ENCODE measurements at regions not wholly inside any gene's neighbourhood (a gene's known extent, or its start where the extent isn't known, plus 50 kb on each side); places are given as distances from the start of the nearest gene placed in this dataset.

DNA sequence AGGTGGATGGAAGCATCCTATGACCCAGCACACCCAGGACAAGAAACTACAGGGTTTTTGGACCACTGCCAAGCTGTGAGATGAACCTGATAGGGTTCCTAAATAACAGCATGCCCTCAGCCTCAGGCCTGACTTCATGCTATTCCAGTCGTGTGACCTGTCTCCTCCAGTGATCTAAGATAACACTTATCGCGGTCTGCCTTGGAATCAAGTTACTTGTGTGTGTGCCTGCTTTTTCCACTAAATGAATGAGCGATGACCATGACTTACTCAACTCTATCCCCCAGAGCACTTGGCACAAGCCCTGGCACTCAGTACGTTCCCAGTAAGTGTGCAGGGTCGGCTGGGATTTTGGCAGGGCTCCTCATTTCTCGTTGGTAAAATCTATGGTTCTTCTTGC is 172.7 kb upstream of the TP63 start:
- in situ Hi-C loops (cut with MboI) (no loop called here), intact Hi-C loops (cut with micrococcal nuclease) (no loop called here)
- FAIRE-seq = no peak
- no peak for ATAC-seq
- Histone ChIP-seq H3K9me1 (ENCODE audit: control insufficient read depth, insufficient read depth, low read length) (no peaks in the 10 kb centered on the region), H2AFZ (ENCODE audit: low read depth, low read length) (no peak overlapping the region), H3K36me3 (ENCODE audit: control insufficient read depth, insufficient read depth, low read length) (no peaks in the 10 kb centered on the region), H3K27me3 (ENCODE audit: control insufficient read depth in 2 of 2, insufficient read depth in 2 of 2, low read length in 2 of 2) (no peaks in the 10 kb centered on the region), H3K27ac (ENCODE audit: extremely low read depth, low read depth, low read length) (no peak overlapping the region), H3K79me2 (ENCODE audit: control insufficient read depth, insufficient read depth, low read length) (no peaks in the 10 kb centered on the region), H3K4me3 (no peak overlapping the region), H3K4me2 (ENCODE audit: insufficient read depth, low read length) (no peak overlapping the region), H3K9me3 (replicated peaks; ENCODE audit: control insufficient read depth, insufficient read depth, low read depth, low read length) (no peaks in the 10 kb centered on the region), H3K9ac (ENCODE audit: insufficient read depth in 1 of 2, low read depth in 2 of 2, low read length in 2 of 2) (no peak overlapping the region), H3K4me1 (replicated peaks in 1 of 2; ENCODE audit: control insufficient read depth in 2 of 2, insufficient read depth in 2 of 2, low read length in 2 of 2) (no peaks in the 10 kb centered on the region), H4K20me1 (replicated peaks; ENCODE audit: control insufficient read depth, insufficient read depth, low read length) (no peaks in the 10 kb centered on the region)
- 0% methylated on average over 7 of the region's 7 CpGs for WGBS (ENCODE audit: insufficient coverage, low coverage, missing lambda C conversion rate)
- ChIA-PET POLR2A (no interaction called here), CTCF (ENCODE audit: low intra/inter-chr PET ratio) (no interaction called here)
- TF ChIP-seq BACH1 (tag; IDR thresholded peaks at IDR 0.05) = no peak
- TF ChIP-seq EZH2 (IDR thresholded peaks at IDR 0.05; ENCODE audit: borderline replicate concordance, low read depth, low read length) = no peak
- TF ChIP-seq PCBP2 (IDR thresholded peaks at IDR 0.05; ENCODE audit: low read depth, low read length, poor library complexity, severe bottlenecking) = no peak
- no peak for TF ChIP-seq BCOR (IDR thresholded peaks at IDR 0.05)
- TF ChIP-seq ZNF140 (CRISPR knock-in tag; IDR thresholded peaks at IDR 0.05) = no peak
- TF ChIP-seq DDX20 (tag; IDR thresholded peaks at IDR 0.05; ENCODE audit: low read depth) = no peak
- TF ChIP-seq ZNF445 (CRISPR knock-in tag; IDR thresholded peaks at IDR 0.05; ENCODE audit: low read depth) = no peak
- TF ChIP-seq MECOM (CRISPR knock-in tag; IDR thresholded peaks at IDR 0.05) = no peak
- no peak for TF ChIP-seq HDAC6 (IDR thresholded peaks at IDR 0.05; ENCODE audit: low read depth, low read length)
- no peak for TF ChIP-seq PHF20 (IDR thresholded peaks at IDR 0.05; ENCODE audit: partially characterized antibody)
- no peak for TF ChIP-seq HNRNPLL (IDR thresholded peaks at IDR 0.05; ENCODE audit: low read depth, low read length, poor library complexity, severe bottlenecking)
- TF ChIP-seq LARP7 (IDR thresholded peaks at IDR 0.05) = no peak
- no peak for TF ChIP-seq ZNF324 (CRISPR knock-in tag; IDR thresholded peaks at IDR 0.05)
- no TSS peak for BruUV-seq (replicated peaks)
- DNase-seq (ENCODE audit: extremely low read depth in 1 of 4, low spot score in 3 of 4) = no peak

Data from K562 (cell line).